Neural cell (in vitro differentiated cells): ENCODE measurements at regions not wholly inside any gene's neighbourhood (a gene's known extent, or its start where the extent isn't known, plus 50 kb on each side); places are given as distances from the start of the nearest gene placed in this dataset.

Experiments
- H2AFZ ChIP-seq: fragments of 200-600, 300-800 bp; sonication (generic), shearing (Covaris generic); 2 replicates; pipeline ENCODE4 v1.6.0; 2014; ENCODE audit warnings: low read depth, mild to moderate bottlenecking, antibody characterized with exemption, low read length, moderate library complexity
- H3F3A ChIP-seq: fragments of 200-600 bp; shearing (Covaris generic); 2 replicates; pipeline ENCODE4 v1.6.1; 2016; ENCODE audit warnings: mild to moderate bottlenecking, moderate library complexity, mixed read lengths, antibody characterized with exemption, low read length; ENCODE audit not compliant: insufficient read depth, poor library complexity, severe bottlenecking
- H3K27ac ChIP-seq: fragments of 200-600, 300-800 bp; sonication (generic), shearing (Covaris generic); 2 replicates; pipeline ENCODE4 v1.5.1; 2014; ENCODE audit warnings: mild to moderate bottlenecking, low read length, moderate library complexity
- H3K27me3 ChIP-seq: fragments of 300-800, 200-600 bp; sonication (generic), shearing (Covaris generic); 2 replicates; pipeline ENCODE4 v1.6.0; 2014; ENCODE audit warnings: mild to moderate bottlenecking, low read depth, low read length, moderate library complexity; ENCODE audit not compliant: insufficient read depth
- H3K36me3 ChIP-seq: fragments of 300-800, 200-600 bp; sonication (generic), shearing (Covaris generic); 2 replicates; pipeline ENCODE4 v1.5.1; 2014; ENCODE audit warnings: mild to moderate bottlenecking, antibody characterized with exemption, low read length, moderate library complexity; ENCODE audit not compliant: insufficient read depth
- H3K4me2 ChIP-seq: fragments of 300-800, 200-600 bp; sonication (generic), shearing (Covaris generic); 2 replicates; pipeline ENCODE4 v1.6.0; 2014; ENCODE audit warnings: mild to moderate bottlenecking, low read length
- H3K4me3 ChIP-seq: fragments of 300-800, 200-600 bp; sonication (generic), shearing (Covaris generic); 2 replicates; pipeline ENCODE4 v1.5.1; 2014; ENCODE audit warnings: mild to moderate bottlenecking, low read length, moderate library complexity
- H3K79me2 ChIP-seq: fragments of 200-600 bp; shearing (Covaris generic); replicated peaks from 2 replicates; pipeline ENCODE4 v1.6.0; 2014; ENCODE audit warnings: mild to moderate bottlenecking, low read length, moderate library complexity; ENCODE audit not compliant: insufficient read depth
- H3K9ac ChIP-seq: fragments of 300-800, 200-600 bp; sonication (generic), shearing (Covaris generic); 2 replicates; pipeline ENCODE4 v1.6.1; 2016; ENCODE audit warnings: mild to moderate bottlenecking, low read length, mixed read lengths
- H3K9me2 ChIP-seq: fragments of 200-600 bp; shearing (Covaris generic); 2 replicates; pipeline ENCODE4 v1.6.1; 2016; ENCODE audit warnings: mild to moderate bottlenecking, low read length, mixed read lengths; ENCODE audit not compliant: insufficient read depth
- H3K9me3 ChIP-seq: fragments of 200-600, 300-800 bp; sonication (generic), shearing (Covaris generic); 2 replicates; pipeline ENCODE4 v1.6.1; 2016; ENCODE audit warnings: mild to moderate bottlenecking, mixed run types, low read length, moderate library complexity, mixed read lengths
- H4K20me1 ChIP-seq: fragments of 200-600 bp; shearing (Covaris generic); 2 replicates; pipeline ENCODE4 v1.6.1; 2016; ENCODE audit warnings: mild to moderate bottlenecking, mixed run types; ENCODE audit not compliant: insufficient read depth
- CTCF ChIP-seq: fragments of 450-650 bp; IDR thresholded peaks from 2 replicates; pipeline ENCODE4 v1.5.1; 2014; ENCODE audit warnings: antibody characterized with exemption, mild to moderate bottlenecking, moderate library complexity; ENCODE audit not compliant: poor library complexity, severe bottlenecking
- EP300 ChIP-seq: fragments of 450-650 bp; conservative IDR thresholded peaks from 2 replicates; pipeline ENCODE4 v1.6.1; 2014; ENCODE audit warnings: antibody characterized with exemption, mild to moderate bottlenecking, moderate library complexity; ENCODE audit not compliant: poor library complexity, severe bottlenecking
- EZH2 ChIP-seq: fragments of 200-600, 300-800 bp; shearing (Covaris generic), sonication (generic); IDR thresholded peaks from 2 replicates; pipeline ENCODE4 v1.6.1; 2014; ENCODE audit warnings: antibody characterized with exemption, low read length, borderline replicate concordance, mild to moderate bottlenecking; ENCODE audit not compliant: insufficient read depth, poor library complexity, severe bottlenecking
- MXI1 ChIP-seq: fragments of 450-650 bp; conservative IDR thresholded peaks from 2 replicates; pipeline ENCODE4 v1.6.1; 2014; ENCODE audit warnings: antibody characterized with exemption, mild to moderate bottlenecking; ENCODE audit not compliant: poor library complexity, severe bottlenecking
- POLR2AphosphoS5 ChIP-seq: IDR thresholded peaks from 2 replicates; pipeline ENCODE4 v1.6.1; 2012
- RAD21 ChIP-seq: fragments of 450-650 bp; conservative IDR thresholded peaks from 2 replicates; pipeline ENCODE4 v1.6.1; 2014; ENCODE audit warnings: antibody characterized with exemption, mild to moderate bottlenecking, moderate library complexity
- REST ChIP-seq: IDR thresholded peaks from 2 replicates; pipeline ENCODE4 v1.6.1; 2012; ENCODE audit warnings: borderline replicate concordance
- SMC3 ChIP-seq: fragments of 450-650 bp; conservative IDR thresholded peaks from 2 replicates; pipeline ENCODE4 v1.6.1; 2014; ENCODE audit warnings: antibody characterized with exemption, mild to moderate bottlenecking, moderate library complexity; ENCODE audit not compliant: poor library complexity
- TAF1 ChIP-seq: IDR thresholded peaks from 2 replicates; pipeline ENCODE4 v1.6.1; 2012; ENCODE audit warnings: low read depth

GRCh38 chr5:120749737-120750136 lies 285.6 kb downstream of the PRR16 start:
- H3F3A ChIP-seq, result no peaks in the 10 kb centered on the region
- no peaks in the 10 kb centered on the region for H4K20me1 ChIP-seq
- no peaks in the 10 kb centered on the region for H3K9me2 ChIP-seq
- H3K9ac ChIP-seq, result no peak overlapping the region
- H3K4me2 ChIP-seq, result no peak overlapping the region
- TF ChIP-seq TAF1, result no peak
- TF ChIP-seq EZH2, result no peak
- TF ChIP-seq SMC3, result no peak
- TF ChIP-seq REST, result no peak
- no peak for TF ChIP-seq EP300
- no peak for TF ChIP-seq RAD21
- no peak for TF ChIP-seq MXI1
- TF ChIP-seq CTCF, result no peak
- no peak for TF ChIP-seq POLR2AphosphoS5
- H3K36me3 ChIP-seq, result no peaks in the 10 kb centered on the region
- no peaks in the 10 kb centered on the region for H3K9me3 ChIP-seq
- no peak overlapping the region for H2AFZ ChIP-seq
- no peaks in the 10 kb centered on the region for H3K27me3 ChIP-seq
- no peak overlapping the region for H3K27ac ChIP-seq
- H3K4me3 ChIP-seq, result no peak overlapping the region
- H3K79me2 ChIP-seq, result no peaks in the 10 kb centered on the region

- H3K27me3 ChIP-seq, result no peaks in the 10 kb centered on the region
- H3K36me3 ChIP-seq, result no peaks in the 10 kb centered on the region
- H3K9me2 ChIP-seq, result no peaks in the 10 kb centered on the region
- no peaks in the 10 kb centered on the region for H3K79me2 ChIP-seq
- no peak overlapping the region for H3K4me2 ChIP-seq
- no peak overlapping the region for H3K4me3 ChIP-seq
- H3K9me3 ChIP-seq, result no peaks in the 10 kb centered on the region
- no peaks in the 10 kb centered on the region for H3F3A ChIP-seq
- H3K9ac ChIP-seq, result no peak overlapping the region
- no peak overlapping the region for H3K27ac ChIP-seq
- TF ChIP-seq CTCF (no peak), MXI1 (no peak), SMC3 (no peak), POLR2AphosphoS5 (no peak), EP300 (no peak), REST (no peak), EZH2 (no peak)
- H2AFZ ChIP-seq, result no peak overlapping the region
- no peaks in the 10 kb centered on the region for H4K20me1 ChIP-seq
Measured at GRCh38 chr5:120759587-120759986, 295.5 kb downstream of the PRR16 start.
